ENCODE measurements at regions not wholly inside any gene's neighbourhood (a gene's known extent, or its start where the extent isn't known, plus 50 kb on each side); places are given as distances from the start of the nearest gene placed in this dataset.

DNA sequence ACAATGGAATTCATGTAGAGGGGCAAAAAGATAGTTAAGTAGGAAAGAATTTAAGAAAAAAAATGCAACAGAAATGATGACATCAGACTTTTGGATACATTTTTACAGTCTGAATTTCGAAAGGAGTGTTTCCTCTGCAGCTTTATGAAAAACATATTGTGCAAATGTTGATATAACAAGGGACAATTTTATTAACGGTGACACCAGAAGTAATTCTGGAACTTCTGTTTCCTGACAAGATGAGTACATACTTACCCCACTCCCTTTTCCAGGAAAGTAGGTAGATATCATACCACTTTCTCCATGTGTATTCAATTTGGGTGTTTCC is 369.6 kb downstream of the FBXO15 start (continued):
- no peak for TF ChIP-seq ZNF331 (CRISPR knock-in tag; IDR thresholded peaks at IDR 0.05; ENCODE audit: low read depth)
- TF ChIP-seq, protein P1, sequence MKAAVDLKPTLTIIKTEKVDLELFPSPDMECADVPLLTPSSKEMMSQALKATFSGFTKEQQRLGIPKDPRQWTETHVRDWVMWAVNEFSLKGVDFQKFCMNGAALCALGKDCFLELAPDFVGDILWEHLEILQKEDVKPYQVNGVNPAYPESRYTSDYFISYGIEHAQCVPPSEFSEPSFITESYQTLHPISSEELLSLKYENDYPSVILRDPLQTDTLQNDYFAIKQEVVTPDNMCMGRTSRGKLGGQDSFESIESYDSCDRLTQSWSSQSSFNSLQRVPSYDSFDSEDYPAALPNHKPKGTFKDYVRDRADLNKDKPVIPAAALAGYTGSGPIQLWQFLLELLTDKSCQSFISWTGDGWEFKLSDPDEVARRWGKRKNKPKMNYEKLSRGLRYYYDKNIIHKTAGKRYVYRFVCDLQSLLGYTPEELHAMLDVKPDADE (IDR thresholded peaks at IDR 0.05), result no peak
- no peak for TF ChIP-seq STAT1 (IDR thresholded peaks at IDR 0.05; ENCODE audit: unreplicated experiment)
- TF ChIP-seq CREB1 (CRISPR knock-in tag; IDR thresholded peaks at IDR 0.05; ENCODE audit: low read depth), result no peak

DNA sequence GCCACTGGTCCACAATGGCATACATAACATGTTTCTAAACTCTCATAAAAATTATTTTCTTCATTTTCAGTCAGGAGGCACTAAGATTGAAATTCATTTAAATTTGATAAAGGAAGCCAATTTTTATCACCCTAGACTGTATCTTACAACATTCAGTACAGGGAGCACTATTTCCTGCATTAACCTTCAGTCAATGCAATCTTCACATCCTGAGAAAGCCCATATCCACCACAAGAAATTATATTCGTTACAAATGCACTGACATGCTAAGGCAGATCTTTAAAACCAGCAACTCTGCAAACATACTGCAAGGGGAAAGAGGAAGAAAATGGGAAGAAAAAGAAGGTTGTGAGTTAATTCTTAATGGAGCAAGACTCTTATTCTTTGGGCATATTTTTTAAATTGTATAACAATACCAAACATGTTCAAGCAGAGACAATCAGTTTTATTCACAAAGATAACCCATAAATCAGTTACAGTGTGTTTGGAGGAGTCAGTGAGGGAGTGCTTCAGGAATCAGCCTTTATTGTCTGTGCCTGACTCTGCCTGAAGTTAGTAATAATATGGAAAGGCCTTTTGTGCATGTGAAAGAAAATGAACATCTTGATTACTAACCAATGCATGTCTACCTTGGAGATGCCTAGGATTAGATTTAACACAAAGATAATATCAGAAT is 370.1 kb downstream of the FBXO15 start:
- no peak overlapping the region for H2AFZ ChIP-seq
- ATAC-seq, result no peak
- H3K4me2 ChIP-seq, result no peak overlapping the region
- TF ChIP-seq, protein P2, sequence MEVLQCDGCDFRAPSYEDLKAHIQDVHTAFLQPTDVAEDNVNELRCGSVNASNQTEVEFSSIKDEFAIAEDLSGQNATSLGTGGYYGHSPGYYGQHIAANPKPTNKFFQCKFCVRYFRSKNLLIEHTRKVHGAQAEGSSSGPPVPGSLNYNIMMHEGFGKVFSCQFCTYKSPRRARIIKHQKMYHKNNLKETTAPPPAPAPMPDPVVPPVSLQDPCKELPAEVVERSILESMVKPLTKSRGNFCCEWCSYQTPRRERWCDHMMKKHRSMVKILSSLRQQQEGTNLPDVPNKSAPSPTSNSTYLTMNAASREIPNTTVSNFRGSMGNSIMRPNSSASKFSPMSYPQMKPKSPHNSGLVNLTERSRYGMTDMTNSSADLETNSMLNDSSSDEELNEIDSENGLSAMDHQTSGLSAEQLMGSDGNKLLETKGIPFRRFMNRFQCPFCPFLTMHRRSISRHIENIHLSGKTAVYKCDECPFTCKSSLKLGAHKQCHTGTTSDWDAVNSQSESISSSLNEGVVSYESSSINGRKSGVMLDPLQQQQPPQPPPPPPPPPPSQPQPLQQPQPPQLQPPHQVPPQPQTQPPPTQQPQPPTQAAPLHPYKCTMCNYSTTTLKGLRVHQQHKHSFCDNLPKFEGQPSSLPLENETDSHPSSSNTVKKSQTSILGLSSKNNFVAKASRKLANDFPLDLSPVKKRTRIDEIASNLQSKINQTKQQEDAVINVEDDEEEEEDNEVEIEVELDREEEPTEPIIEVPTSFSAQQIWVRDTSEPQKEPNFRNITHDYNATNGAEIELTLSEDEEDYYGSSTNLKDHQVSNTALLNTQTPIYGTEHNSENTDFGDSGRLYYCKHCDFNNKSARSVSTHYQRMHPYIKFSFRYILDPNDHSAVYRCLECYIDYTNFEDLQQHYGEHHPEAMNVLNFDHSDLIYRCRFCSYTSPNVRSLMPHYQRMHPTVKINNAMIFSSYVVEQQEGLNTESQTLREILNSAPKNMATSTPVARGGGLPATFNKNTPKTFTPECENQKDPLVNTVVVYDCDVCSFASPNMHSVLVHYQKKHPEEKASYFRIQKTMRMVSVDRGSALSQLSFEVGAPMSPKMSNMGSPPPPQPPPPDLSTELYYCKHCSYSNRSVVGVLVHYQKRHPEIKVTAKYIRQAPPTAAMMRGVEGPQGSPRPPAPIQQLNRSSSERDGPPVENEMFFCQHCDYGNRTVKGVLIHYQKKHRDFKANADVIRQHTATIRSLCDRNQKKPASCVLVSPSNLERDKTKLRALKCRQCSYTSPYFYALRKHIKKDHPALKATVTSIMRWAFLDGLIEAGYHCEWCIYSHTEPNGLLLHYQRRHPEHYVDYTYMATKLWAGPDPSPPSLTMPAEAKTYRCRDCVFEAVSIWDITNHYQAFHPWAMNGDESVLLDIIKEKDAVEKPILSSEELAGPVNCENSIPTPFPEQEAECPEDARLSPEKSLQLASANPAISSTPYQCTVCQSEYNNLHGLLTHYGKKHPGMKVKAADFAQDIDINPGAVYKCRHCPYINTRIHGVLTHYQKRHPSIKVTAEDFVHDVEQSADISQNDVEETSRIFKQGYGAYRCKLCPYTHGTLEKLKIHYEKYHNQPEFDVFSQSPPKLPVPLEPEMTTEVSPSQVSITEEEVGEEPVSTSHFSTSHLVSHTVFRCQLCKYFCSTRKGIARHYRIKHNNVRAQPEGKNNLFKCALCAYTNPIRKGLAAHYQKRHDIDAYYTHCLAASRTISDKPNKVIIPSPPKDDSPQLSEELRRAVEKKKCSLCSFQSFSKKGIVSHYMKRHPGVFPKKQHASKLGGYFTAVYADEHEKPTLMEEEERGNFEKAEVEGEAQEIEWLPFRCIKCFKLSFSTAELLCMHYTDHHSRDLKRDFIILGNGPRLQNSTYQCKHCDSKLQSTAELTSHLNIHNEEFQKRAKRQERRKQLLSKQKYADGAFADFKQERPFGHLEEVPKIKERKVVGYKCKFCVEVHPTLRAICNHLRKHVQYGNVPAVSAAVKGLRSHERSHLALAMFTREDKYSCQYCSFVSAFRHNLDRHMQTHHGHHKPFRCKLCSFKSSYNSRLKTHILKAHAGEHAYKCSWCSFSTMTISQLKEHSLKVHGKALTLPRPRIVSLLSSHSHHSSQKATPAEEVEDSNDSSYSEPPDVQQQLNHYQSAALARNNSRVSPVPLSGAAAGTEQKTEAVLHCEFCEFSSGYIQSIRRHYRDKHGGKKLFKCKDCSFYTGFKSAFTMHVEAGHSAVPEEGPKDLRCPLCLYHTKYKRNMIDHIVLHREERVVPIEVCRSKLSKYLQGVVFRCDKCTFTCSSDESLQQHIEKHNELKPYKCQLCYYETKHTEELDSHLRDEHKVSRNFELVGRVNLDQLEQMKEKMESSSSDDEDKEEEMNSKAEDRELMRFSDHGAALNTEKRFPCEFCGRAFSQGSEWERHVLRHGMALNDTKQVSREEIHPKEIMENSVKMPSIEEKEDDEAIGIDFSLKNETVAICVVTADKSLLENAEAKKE (CRISPR knock-in tag; IDR thresholded peaks at IDR 0.05), result no peak
- TF ChIP-seq NANOG (IDR thresholded peaks at IDR 0.05; ENCODE audit: borderline replicate concordance), result no peak
- TF ChIP-seq, protein P3, sequence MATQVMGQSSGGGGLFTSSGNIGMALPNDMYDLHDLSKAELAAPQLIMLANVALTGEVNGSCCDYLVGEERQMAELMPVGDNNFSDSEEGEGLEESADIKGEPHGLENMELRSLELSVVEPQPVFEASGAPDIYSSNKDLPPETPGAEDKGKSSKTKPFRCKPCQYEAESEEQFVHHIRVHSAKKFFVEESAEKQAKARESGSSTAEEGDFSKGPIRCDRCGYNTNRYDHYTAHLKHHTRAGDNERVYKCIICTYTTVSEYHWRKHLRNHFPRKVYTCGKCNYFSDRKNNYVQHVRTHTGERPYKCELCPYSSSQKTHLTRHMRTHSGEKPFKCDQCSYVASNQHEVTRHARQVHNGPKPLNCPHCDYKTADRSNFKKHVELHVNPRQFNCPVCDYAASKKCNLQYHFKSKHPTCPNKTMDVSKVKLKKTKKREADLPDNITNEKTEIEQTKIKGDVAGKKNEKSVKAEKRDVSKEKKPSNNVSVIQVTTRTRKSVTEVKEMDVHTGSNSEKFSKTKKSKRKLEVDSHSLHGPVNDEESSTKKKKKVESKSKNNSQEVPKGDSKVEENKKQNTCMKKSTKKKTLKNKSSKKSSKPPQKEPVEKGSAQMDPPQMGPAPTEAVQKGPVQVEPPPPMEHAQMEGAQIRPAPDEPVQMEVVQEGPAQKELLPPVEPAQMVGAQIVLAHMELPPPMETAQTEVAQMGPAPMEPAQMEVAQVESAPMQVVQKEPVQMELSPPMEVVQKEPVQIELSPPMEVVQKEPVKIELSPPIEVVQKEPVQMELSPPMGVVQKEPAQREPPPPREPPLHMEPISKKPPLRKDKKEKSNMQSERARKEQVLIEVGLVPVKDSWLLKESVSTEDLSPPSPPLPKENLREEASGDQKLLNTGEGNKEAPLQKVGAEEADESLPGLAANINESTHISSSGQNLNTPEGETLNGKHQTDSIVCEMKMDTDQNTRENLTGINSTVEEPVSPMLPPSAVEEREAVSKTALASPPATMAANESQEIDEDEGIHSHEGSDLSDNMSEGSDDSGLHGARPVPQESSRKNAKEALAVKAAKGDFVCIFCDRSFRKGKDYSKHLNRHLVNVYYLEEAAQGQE (IDR thresholded peaks at IDR 0.05; ENCODE audit: unreplicated experiment), result no peak
- TF ChIP-seq STAT1 (IDR thresholded peaks at IDR 0.05; ENCODE audit: unreplicated experiment), result no peak
- no peak for TF ChIP-seq EZH2phosphoT487 (IDR thresholded peaks at IDR 0.05; ENCODE audit: unreplicated experiment)
- TF ChIP-seq, protein P1 (IDR thresholded peaks at IDR 0.05), result no peak
- TF ChIP-seq, protein P4, sequence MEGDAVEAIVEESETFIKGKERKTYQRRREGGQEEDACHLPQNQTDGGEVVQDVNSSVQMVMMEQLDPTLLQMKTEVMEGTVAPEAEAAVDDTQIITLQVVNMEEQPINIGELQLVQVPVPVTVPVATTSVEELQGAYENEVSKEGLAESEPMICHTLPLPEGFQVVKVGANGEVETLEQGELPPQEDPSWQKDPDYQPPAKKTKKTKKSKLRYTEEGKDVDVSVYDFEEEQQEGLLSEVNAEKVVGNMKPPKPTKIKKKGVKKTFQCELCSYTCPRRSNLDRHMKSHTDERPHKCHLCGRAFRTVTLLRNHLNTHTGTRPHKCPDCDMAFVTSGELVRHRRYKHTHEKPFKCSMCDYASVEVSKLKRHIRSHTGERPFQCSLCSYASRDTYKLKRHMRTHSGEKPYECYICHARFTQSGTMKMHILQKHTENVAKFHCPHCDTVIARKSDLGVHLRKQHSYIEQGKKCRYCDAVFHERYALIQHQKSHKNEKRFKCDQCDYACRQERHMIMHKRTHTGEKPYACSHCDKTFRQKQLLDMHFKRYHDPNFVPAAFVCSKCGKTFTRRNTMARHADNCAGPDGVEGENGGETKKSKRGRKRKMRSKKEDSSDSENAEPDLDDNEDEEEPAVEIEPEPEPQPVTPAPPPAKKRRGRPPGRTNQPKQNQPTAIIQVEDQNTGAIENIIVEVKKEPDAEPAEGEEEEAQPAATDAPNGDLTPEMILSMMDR (conservative IDR thresholded peaks at IDR 0.05; ENCODE audit: low read depth in 2 of 2), result no peak
- no peak for TF ChIP-seq EZH2 (IDR thresholded peaks at IDR 0.05; ENCODE audit: low read depth, unreplicated experiment)
- no peak for TF ChIP-seq JUNB (IDR thresholded peaks at IDR 0.05; ENCODE audit: unreplicated experiment)

More for the DNA sequence above, 370.1 kb downstream of the FBXO15 start:
- no peak for DNase-seq (ENCODE audit: low spot score)
- no peaks in the 10 kb centered on the region for H3K36me3 Mint-ChIP-seq (ENCODE audit: low read depth)
- H3K27ac Mint-ChIP-seq, result no peak overlapping the region
- Histone ChIP-seq H3K9me2 (ENCODE audit: insufficient read depth) (no peaks in the 10 kb centered on the region), H3K79me2 (replicated peaks; ENCODE audit: insufficient read depth) (no peaks in the 10 kb centered on the region), H3K36me3 (ENCODE audit: insufficient read depth) (no peaks in the 10 kb centered on the region), H3K27me3 (ENCODE audit: insufficient read depth) (no peaks in the 10 kb centered on the region), H3K27ac (ENCODE audit: low read depth) (no peak overlapping the region), H3K4me1 (ENCODE audit: insufficient read depth) (0 out of 2 replicates have a peak, but pooled peaks cover 3% of the 10 kb centered on the region), H3K4me3 (no peak overlapping the region), H4K20me1 (replicated peaks; ENCODE audit: insufficient read depth) (no peaks in the 10 kb centered on the region), H3F3A (replicated peaks; ENCODE audit: low read depth) (no peaks in the 10 kb centered on the region)
- H3K4me3 Mint-ChIP-seq, result no peak overlapping the region
- peaks cover under 1% of the 10 kb centered on the region for H3K27me3 Mint-ChIP-seq (ENCODE audit: insufficient read depth, low read depth, poor library complexity)
- no peaks in the 10 kb centered on the region; the same call in 2 of the 3 replicates for H3K9me3 Mint-ChIP-seq
- H3K4me1 Mint-ChIP-seq, result peaks cover 12% of the 10 kb centered on the region; the same call in 2 of the 3 replicates

Measured in GM23338 (cell line).